OCI-LY3 (cell line): ENCODE measurements at regions not wholly inside any gene's neighbourhood (a gene's known extent, or its start where the extent isn't known, plus 50 kb on each side); places are given as distances from the start of the nearest gene placed in this dataset.

ENCODE experiments used
- EZH2phosphoT487 ChIP-seq: fragments of 200-600 bp; shearing (Covaris generic); IDR thresholded peaks from 2 replicates; pipeline ENCODE4 v1.6.1; 2018; ENCODE audit warnings: antibody characterized with exemption, mixed run types, low read depth
- TF ChIP-seq, protein P1 (sequence below): fragments of 200-600, 300-600 bp; sonication (generic); IDR thresholded peaks from 2 replicates; pipeline ENCODE4 v1.5.1; 2014; ENCODE audit warnings: antibody characterized with exemption, low read length, low read depth

DNA sequence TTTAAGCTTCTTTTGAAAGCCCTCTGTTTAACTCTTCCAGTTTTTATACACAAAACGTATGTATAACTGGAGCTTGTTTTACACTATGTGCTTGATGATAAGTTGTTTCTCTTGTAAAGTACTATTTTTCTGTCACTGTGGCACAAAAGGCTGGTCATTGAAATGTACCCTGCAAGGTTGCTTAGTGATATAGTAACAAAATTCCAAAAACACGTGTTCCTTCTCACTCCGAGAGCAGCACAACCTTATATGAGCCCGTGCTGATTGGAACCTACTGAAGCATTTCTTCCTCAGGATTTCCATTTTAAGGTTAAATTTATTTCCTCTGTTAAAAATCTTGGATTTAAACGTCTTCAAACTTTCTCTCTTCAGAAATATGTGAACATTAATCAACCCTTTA lies 772.9 kb upstream of the TENM3 start:
- TF ChIP-seq, protein P1, sequence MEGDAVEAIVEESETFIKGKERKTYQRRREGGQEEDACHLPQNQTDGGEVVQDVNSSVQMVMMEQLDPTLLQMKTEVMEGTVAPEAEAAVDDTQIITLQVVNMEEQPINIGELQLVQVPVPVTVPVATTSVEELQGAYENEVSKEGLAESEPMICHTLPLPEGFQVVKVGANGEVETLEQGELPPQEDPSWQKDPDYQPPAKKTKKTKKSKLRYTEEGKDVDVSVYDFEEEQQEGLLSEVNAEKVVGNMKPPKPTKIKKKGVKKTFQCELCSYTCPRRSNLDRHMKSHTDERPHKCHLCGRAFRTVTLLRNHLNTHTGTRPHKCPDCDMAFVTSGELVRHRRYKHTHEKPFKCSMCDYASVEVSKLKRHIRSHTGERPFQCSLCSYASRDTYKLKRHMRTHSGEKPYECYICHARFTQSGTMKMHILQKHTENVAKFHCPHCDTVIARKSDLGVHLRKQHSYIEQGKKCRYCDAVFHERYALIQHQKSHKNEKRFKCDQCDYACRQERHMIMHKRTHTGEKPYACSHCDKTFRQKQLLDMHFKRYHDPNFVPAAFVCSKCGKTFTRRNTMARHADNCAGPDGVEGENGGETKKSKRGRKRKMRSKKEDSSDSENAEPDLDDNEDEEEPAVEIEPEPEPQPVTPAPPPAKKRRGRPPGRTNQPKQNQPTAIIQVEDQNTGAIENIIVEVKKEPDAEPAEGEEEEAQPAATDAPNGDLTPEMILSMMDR: no peak
- TF ChIP-seq EZH2phosphoT487: no peak
